GM06990 (cell line): ENCODE measurements at regions not wholly inside any gene's neighbourhood (a gene's known extent, or its start where the extent isn't known, plus 50 kb on each side); places are given as distances from the start of the nearest gene placed in this dataset.

Source experiments
- DNase-seq: peaks from one replicate; pipeline ENCODE4 v3.0.0-alpha.2; 2011; ENCODE audit not compliant: insufficient read length; ENCODE audit errors: extremely low read depth
- H3K27me3 ChIP-seq: replicated peaks from 2 replicates; pipeline ENCODE4 v1.6.0; 2011; ENCODE audit warnings: low read length; ENCODE audit not compliant: control insufficient read depth, insufficient read depth
- H3K36me3 ChIP-seq: 2 replicates; pipeline ENCODE4 v1.5.1; 2011; ENCODE audit warnings: low read length; ENCODE audit not compliant: control insufficient read depth, insufficient read depth
- H3K4me3 ChIP-seq: replicated peaks from 2 replicates; pipeline ENCODE4 v1.5.1; 2011; ENCODE audit warnings: low read depth, mild to moderate bottlenecking, control low read depth, low read length
- TF ChIP-seq, protein P1 (sequence below): IDR thresholded peaks from 2 replicates; pipeline ENCODE4 v1.5.1; 2011; ENCODE audit warnings: low read length, control low read depth, mild to moderate bottlenecking, inconsistent platforms; ENCODE audit not compliant: insufficient read depth, poor library complexity, severe bottlenecking

DNA sequence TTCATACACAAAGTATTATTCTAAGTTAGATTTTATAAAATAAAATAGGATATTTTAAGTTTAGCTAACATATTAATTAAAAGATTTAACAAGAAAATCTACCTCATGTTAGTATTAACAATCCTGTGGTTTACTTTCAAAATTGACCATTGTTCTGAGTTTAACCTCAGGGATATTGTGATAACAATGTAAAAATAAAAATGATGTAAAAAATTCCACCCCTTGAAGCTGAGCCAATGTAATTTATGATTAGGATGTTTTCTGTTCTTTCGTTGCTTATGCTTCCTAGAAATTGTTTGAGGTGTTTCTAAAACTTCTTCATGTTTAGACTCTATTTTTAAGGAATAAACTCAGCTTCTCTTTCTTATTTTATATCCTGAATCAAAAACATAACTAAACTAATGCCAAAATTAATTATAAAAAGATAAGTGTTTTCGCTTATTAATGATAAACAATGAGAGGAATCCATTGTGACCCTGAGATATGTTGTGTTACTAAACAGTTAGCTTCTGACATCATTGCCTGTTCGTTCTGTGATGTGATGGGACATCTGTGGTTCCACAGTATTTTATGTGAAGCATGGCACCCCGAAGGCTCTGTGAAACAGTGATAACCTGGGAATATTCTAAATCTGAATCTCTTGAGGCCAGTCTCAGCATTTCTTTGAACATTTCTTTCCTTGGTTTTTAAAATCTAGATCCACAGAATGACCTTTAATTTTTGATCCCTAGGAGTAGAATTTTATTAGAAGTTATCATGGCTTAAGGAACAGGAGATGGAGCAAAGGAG, 340.8 kb downstream of the ARL4A start:
- DNase-seq: no peak
- no peak overlapping the region for H3K4me3 ChIP-seq
- no peaks in the 10 kb centered on the region for H3K36me3 ChIP-seq
- TF ChIP-seq, protein P1, sequence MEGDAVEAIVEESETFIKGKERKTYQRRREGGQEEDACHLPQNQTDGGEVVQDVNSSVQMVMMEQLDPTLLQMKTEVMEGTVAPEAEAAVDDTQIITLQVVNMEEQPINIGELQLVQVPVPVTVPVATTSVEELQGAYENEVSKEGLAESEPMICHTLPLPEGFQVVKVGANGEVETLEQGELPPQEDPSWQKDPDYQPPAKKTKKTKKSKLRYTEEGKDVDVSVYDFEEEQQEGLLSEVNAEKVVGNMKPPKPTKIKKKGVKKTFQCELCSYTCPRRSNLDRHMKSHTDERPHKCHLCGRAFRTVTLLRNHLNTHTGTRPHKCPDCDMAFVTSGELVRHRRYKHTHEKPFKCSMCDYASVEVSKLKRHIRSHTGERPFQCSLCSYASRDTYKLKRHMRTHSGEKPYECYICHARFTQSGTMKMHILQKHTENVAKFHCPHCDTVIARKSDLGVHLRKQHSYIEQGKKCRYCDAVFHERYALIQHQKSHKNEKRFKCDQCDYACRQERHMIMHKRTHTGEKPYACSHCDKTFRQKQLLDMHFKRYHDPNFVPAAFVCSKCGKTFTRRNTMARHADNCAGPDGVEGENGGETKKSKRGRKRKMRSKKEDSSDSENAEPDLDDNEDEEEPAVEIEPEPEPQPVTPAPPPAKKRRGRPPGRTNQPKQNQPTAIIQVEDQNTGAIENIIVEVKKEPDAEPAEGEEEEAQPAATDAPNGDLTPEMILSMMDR: no peak
- no peaks in the 10 kb centered on the region for H3K27me3 ChIP-seq

DNA sequence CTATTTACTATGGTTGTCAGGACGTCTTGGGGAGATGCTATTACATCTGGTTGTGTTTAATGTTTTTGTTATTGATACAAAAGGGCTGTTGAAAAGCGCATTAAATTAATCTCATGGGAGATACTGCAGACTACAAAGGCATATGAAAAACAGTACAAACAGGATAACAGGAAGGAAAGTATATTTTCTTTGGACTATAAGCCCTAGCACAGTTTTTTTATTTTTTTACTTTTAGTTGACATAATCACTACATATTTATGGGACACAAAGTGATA, 341.3 kb downstream of the ARL4A start:
- H3K27me3 ChIP-seq: no peaks in the 10 kb centered on the region

DNA sequence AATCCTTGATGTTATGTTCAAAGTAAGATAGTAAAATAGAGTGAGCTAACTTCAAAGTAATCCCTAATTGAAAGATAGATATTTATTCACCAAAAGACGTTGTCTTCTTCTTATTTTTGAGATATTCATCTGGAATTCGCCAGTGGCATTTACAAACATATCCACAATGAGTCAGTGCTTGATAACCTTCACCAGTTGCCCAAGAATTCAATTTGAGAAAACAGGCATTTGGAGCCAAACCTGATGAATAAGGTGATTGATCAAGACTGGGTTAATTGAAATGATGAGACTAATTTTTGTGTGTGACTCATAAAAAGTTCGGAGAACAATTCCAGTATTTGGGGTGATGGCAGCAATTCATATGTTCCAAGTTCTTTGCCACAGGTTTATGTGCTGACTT, 344.0 kb downstream of the ARL4A start:
- DNase-seq: no peak
- TF ChIP-seq, protein P1: no peak
- no peak overlapping the region for H3K4me3 ChIP-seq
- H3K36me3 ChIP-seq: no peaks in the 10 kb centered on the region
- no peaks in the 10 kb centered on the region for H3K27me3 ChIP-seq

More for the DNA sequence above, 341.3 kb downstream of the ARL4A start:
- TF ChIP-seq, protein P1: no peak
- no peak overlapping the region for H3K4me3 ChIP-seq
- H3K36me3 ChIP-seq: no peaks in the 10 kb centered on the region
- DNase-seq: no peak

DNA sequence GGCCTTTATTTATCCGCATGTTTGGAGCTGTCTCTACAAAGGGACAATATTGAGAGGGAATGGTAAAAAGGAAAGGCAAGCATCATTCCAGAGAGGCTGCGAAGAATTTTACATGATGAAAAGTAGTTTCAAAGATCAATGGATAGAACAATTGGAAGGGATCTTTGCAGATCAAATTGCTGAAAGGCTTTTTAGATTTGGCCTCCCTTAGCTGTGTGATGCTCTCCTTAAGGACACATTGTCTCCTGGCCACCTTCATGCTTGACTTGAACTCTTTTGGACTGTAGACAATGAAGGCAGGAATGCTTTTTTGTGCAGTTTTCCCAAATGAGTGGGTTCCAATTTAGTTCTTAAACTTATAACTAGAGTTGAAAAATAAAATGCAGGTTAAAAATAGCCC, 344.7 kb downstream of the ARL4A start:
- H3K27me3 ChIP-seq: no peaks in the 10 kb centered on the region
- TF ChIP-seq, protein P1: no peak
- DNase-seq: no peak
- H3K4me3 ChIP-seq: no peak overlapping the region
- no peaks in the 10 kb centered on the region for H3K36me3 ChIP-seq

DNA sequence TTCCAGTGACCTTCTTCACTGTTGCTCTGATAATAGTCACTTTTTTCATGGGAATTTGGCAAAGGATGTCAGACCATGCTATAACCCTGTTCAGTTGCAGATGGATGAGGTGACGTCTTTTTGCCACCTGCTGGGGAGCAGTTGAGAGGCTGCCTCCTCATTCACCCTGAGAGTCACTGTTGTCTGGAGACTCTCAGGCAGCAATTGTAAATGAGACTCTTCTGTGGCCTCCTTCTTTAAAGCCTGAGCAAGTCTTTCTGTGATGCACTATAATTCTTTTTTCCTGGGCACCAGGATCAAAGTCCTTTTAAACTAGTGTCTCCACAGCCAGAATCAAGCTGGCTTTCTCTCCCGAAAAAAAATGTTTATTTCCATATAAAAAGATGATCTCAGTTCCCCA, 345.1 kb downstream of the ARL4A start:
- Histone ChIP-seq H3K36me3 (no peaks in the 10 kb centered on the region), H3K27me3 (no peaks in the 10 kb centered on the region), H3K4me3 (no peak overlapping the region)
- TF ChIP-seq, protein P1: no peak
- DNase-seq: no peak

DNA sequence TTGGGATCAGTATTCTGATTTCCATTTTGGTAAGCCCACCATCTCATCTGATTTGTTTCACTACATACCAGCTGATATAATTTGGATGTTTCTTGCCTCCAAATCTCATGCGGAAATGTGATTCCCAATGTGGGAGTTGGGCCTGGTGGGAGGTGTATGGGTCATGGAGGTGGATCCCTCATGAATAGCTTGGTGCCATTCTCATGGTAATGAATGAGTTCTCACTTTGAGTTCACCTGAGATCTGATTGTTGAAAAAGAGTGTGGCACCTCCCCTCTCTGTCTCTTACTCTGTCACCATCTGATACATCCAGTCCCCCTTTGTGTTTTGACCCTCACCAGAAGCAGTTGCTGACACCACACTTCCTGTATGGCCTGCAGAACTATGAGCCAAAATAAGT, 347.3 kb downstream of the ARL4A start:
- Histone ChIP-seq H3K36me3 (no peaks in the 10 kb centered on the region), H3K4me3 (no peak overlapping the region), H3K27me3 (no peaks in the 10 kb centered on the region)
- TF ChIP-seq, protein P1: no peak
- no peak for DNase-seq
